ENCODE measurements at regions not wholly inside any gene's neighbourhood (a gene's known extent, or its start where the extent isn't known, plus 50 kb on each side); places are given as distances from the start of the nearest gene placed in this dataset.

- ATAC-seq (replicated peaks in 1 of 2), result peak; percentile 73 to 90
These were observed 80.0 kb upstream of the INSIG1 start for GRCh38 chr7:155217634-155218033.

GRCh38 chr7:155218276-155219153 lies 79.2 kb upstream of the INSIG1 start:
- Mint-ChIP-seq H3K4me1 (ENCODE audit: low read depth) (peaks cover 33% of the 10 kb centered on the region), H3K27ac (no peak overlapping the region), H3K27me3 (ENCODE audit: low read depth) (peaks cover 19% of the 10 kb centered on the region), H3K9me3 (no peaks in the 10 kb centered on the region), H3K36me3 (ENCODE audit: insufficient read depth in 2 of 2) (no peaks in the 10 kb centered on the region), H3K4me3 (no peak overlapping the region)
- DNase-seq (no peak), ATAC-seq (replicated peaks in 1 of 2) (no peak)

More at GRCh38 chr7:155217634-155218033, 80.0 kb upstream of the INSIG1 start:
- H3K36me3 Mint-ChIP-seq (ENCODE audit: insufficient read depth in 2 of 2), result no peaks in the 10 kb centered on the region
- H3K27ac Mint-ChIP-seq, result peak overlapping the region; percentile 35
- peaks cover 35% of the 10 kb centered on the region for H3K4me1 Mint-ChIP-seq (ENCODE audit: low read depth)
- H3K9me3 Mint-ChIP-seq, result no peaks in the 10 kb centered on the region
- peaks cover 19% of the 10 kb centered on the region for H3K27me3 Mint-ChIP-seq (ENCODE audit: low read depth)
- H3K4me3 Mint-ChIP-seq, result peak overlapping the region in 1 of 2 donors; percentile 38
- DNase-seq, result no peak

GRCh38 chr7:155219154-155219531 lies 78.5 kb upstream of the INSIG1 start:
- Mint-ChIP-seq H3K4me3 (no peak overlapping the region), H3K27me3 (ENCODE audit: low read depth) (peaks cover 18% of the 10 kb centered on the region), H3K9me3 (no peaks in the 10 kb centered on the region), H3K4me1 (ENCODE audit: low read depth) (peaks cover 29% of the 10 kb centered on the region), H3K27ac (no peak overlapping the region), H3K36me3 (ENCODE audit: insufficient read depth in 2 of 2) (no peaks in the 10 kb centered on the region)
- DNase-seq (no peak), ATAC-seq (replicated peaks in 1 of 2) (no peak)

GRCh38 chr7:155219947-155220769 lies 77.5 kb upstream of the INSIG1 start:
- DNase-seq (no peak), ATAC-seq (replicated peaks in 1 of 2) (no peak)
- H3K27me3 Mint-ChIP-seq (ENCODE audit: low read depth), result peaks cover 13% of the 10 kb centered on the region
- no peaks in the 10 kb centered on the region for H3K9me3 Mint-ChIP-seq
- peaks cover 25% of the 10 kb centered on the region for H3K4me1 Mint-ChIP-seq (ENCODE audit: low read depth)
- no peak overlapping the region for H3K27ac Mint-ChIP-seq
- H3K36me3 Mint-ChIP-seq (ENCODE audit: insufficient read depth in 2 of 2), result no peaks in the 10 kb centered on the region
- H3K4me3 Mint-ChIP-seq, result no peak overlapping the region

- Mint-ChIP-seq H3K9me3 (no peaks in the 10 kb centered on the region), H3K27ac (no peak overlapping the region)
- DNase-seq, result no peak
These were observed 76.8 kb upstream of the INSIG1 start for GRCh38 chr7:155220903-155221302.

GRCh38 chr7:155221547-155221946 lies 76.1 kb upstream of the INSIG1 start:
- Mint-ChIP-seq H3K4me3 (no peak overlapping the region), H3K36me3 (ENCODE audit: insufficient read depth in 2 of 2) (no peaks in the 10 kb centered on the region), H3K27me3 (ENCODE audit: low read depth) (peaks cover 10% of the 10 kb centered on the region), H3K27ac (no peak overlapping the region), H3K9me3 (no peaks in the 10 kb centered on the region), H3K4me1 (ENCODE audit: low read depth) (peaks cover 23% of the 10 kb centered on the region)
- ATAC-seq (replicated peaks in 1 of 2) (no peak), DNase-seq (no peak)

More at GRCh38 chr7:155220903-155221302, 76.8 kb upstream of the INSIG1 start:
- Mint-ChIP-seq H3K4me3 (no peak overlapping the region), H3K4me1 (ENCODE audit: low read depth) (peaks cover 25% of the 10 kb centered on the region), H3K27me3 (ENCODE audit: low read depth) (peaks cover 13% of the 10 kb centered on the region), H3K36me3 (ENCODE audit: insufficient read depth in 2 of 2) (no peaks in the 10 kb centered on the region)
- no peak for ATAC-seq (replicated peaks in 1 of 2)

- Mint-ChIP-seq H3K27ac (no peak overlapping the region), H3K27me3 (ENCODE audit: low read depth) (peaks cover 7% of the 10 kb centered on the region), H3K4me1 (ENCODE audit: low read depth) (peaks cover 18% of the 10 kb centered on the region), H3K36me3 (ENCODE audit: insufficient read depth in 2 of 2) (no peaks in the 10 kb centered on the region), H3K4me3 (no peak overlapping the region), H3K9me3 (no peaks in the 10 kb centered on the region)
- ATAC-seq (replicated peaks in 1 of 2) (no peak), DNase-seq (no peak)
These were observed 75.6 kb upstream of the INSIG1 start for GRCh38 chr7:155222061-155222460.

- H3K9me3 Mint-ChIP-seq, result no peaks in the 10 kb centered on the region
- peaks cover 7% of the 10 kb centered on the region for H3K27me3 Mint-ChIP-seq (ENCODE audit: low read depth)
- ATAC-seq (replicated peaks in 1 of 2), result no peak
- no peak for DNase-seq
- peaks cover 13% of the 10 kb centered on the region for H3K4me1 Mint-ChIP-seq (ENCODE audit: low read depth)
- no peak overlapping the region for H3K4me3 Mint-ChIP-seq
- no peak overlapping the region for H3K27ac Mint-ChIP-seq
- H3K36me3 Mint-ChIP-seq (ENCODE audit: insufficient read depth in 2 of 2), result no peaks in the 10 kb centered on the region
These were observed 75.1 kb upstream of the INSIG1 start for GRCh38 chr7:155222573-155222972.

GRCh38 chr7:155223021-155223420 lies 74.7 kb upstream of the INSIG1 start:
- Mint-ChIP-seq H3K27me3 (ENCODE audit: low read depth) (peaks cover 7% of the 10 kb centered on the region), H3K4me1 (ENCODE audit: low read depth) (peaks cover 9% of the 10 kb centered on the region), H3K27ac (no peak overlapping the region), H3K36me3 (ENCODE audit: insufficient read depth in 2 of 2) (no peaks in the 10 kb centered on the region), H3K9me3 (no peaks in the 10 kb centered on the region), H3K4me3 (no peak overlapping the region)
- ATAC-seq (replicated peaks in 1 of 2) (no peak), DNase-seq (no peak)

- Mint-ChIP-seq H3K27ac (no peak overlapping the region), H3K36me3 (ENCODE audit: insufficient read depth in 2 of 2) (no peaks in the 10 kb centered on the region), H3K4me1 (ENCODE audit: low read depth) (peaks cover 8% of the 10 kb centered on the region), H3K4me3 (no peak overlapping the region), H3K27me3 (ENCODE audit: low read depth) (peaks cover 7% of the 10 kb centered on the region), H3K9me3 (no peaks in the 10 kb centered on the region)
- ATAC-seq (replicated peaks in 1 of 2) (no peak), DNase-seq (no peak)
These were observed 74.2 kb upstream of the INSIG1 start for GRCh38 chr7:155223503-155223902.

- H3K4me3 Mint-ChIP-seq, result no peak overlapping the region
- H3K27ac Mint-ChIP-seq, result no peak overlapping the region
- H3K4me1 Mint-ChIP-seq (ENCODE audit: low read depth), result peaks cover 8% of the 10 kb centered on the region
- H3K9me3 Mint-ChIP-seq, result no peaks in the 10 kb centered on the region
- H3K27me3 Mint-ChIP-seq (ENCODE audit: low read depth), result peaks cover 7% of the 10 kb centered on the region
- DNase-seq, result no peak
- ATAC-seq (replicated peaks in 1 of 2), result no peak
- no peaks in the 10 kb centered on the region for H3K36me3 Mint-ChIP-seq (ENCODE audit: insufficient read depth in 2 of 2)
These were observed 73.4 kb upstream of the INSIG1 start for GRCh38 chr7:155224116-155224811.

- no peak for DNase-seq
- Mint-ChIP-seq H3K9me3 (no peaks in the 10 kb centered on the region), H3K36me3 (ENCODE audit: insufficient read depth in 2 of 2) (no peaks in the 10 kb centered on the region), H3K4me3 (no peak overlapping the region), H3K27ac (no peak overlapping the region), H3K27me3 (ENCODE audit: low read depth) (peaks cover 7% of the 10 kb centered on the region), H3K4me1 (ENCODE audit: low read depth) (peaks cover 8% of the 10 kb centered on the region)
- ATAC-seq (replicated peaks in 1 of 2), result no peak
These were observed 72.6 kb upstream of the INSIG1 start for GRCh38 chr7:155225095-155225494.

GRCh38 chr7:155225516-155225915 lies 72.2 kb upstream of the INSIG1 start:
- peaks cover 7% of the 10 kb centered on the region for H3K27me3 Mint-ChIP-seq (ENCODE audit: low read depth)
- peaks cover 8% of the 10 kb centered on the region for H3K4me1 Mint-ChIP-seq (ENCODE audit: low read depth)
- no peak overlapping the region for H3K27ac Mint-ChIP-seq
- DNase-seq (no peak), ATAC-seq (replicated peaks in 1 of 2) (no peak)
- no peaks in the 10 kb centered on the region for H3K9me3 Mint-ChIP-seq
- no peak overlapping the region for H3K4me3 Mint-ChIP-seq
- no peaks in the 10 kb centered on the region for H3K36me3 Mint-ChIP-seq (ENCODE audit: insufficient read depth in 2 of 2)

All from activated T-cell treated with anti-CD3 and anti-CD28 coated beads, Interleukin-2, amount 50 U/mL, for 72 hours (primary cell).